Keratinocyte (primary cell): ENCODE measurements at regions not wholly inside any gene's neighbourhood (a gene's known extent, or its start where the extent isn't known, plus 50 kb on each side); places are given as distances from the start of the nearest gene placed in this dataset.

Source experiments
- DNase-seq: peaks from one replicate; pipeline ENCODE4 v3.0.0-alpha.2; 2011; ENCODE audit warnings: low read depth, missing footprints, low spot score
- FAIRE-seq: peaks from 2 replicates; lab custom pipeline; 2011; peaks lifted over from hg19 to GRCh38; lab: Jason Lieb, UNC
- H2AFZ ChIP-seq: 2 replicates; pipeline ENCODE4 v1.6.0; 2012; ENCODE audit warnings: low read length, control low read depth, inconsistent platforms; ENCODE audit not compliant: control insufficient read depth
- H3K27ac ChIP-seq: 2 replicates; pipeline ENCODE4 v1.5.1; 2011; ENCODE audit warnings: low read length; ENCODE audit not compliant: control insufficient read depth, insufficient read depth
- H3K27me3 ChIP-seq: 3 replicates; pipeline ENCODE4 v1.6.0; 2011; ENCODE audit warnings: low read length; ENCODE audit not compliant: control insufficient read depth, insufficient read depth; ENCODE audit errors: extremely low read depth
- H3K36me3 ChIP-seq, 2 experiments: 2 replicates in 1 of 2; 3 replicates in 1 of 2; pipeline ENCODE4 v1.5.1; 2011; ENCODE audit warnings: low read length in 2 of 2, mild to moderate bottlenecking in 1 of 2; ENCODE audit not compliant: control insufficient read depth in 2 of 2, insufficient read depth in 2 of 2; ENCODE audit errors: extremely low read depth in 1 of 2
- H3K4me1 ChIP-seq: 3 replicates; pipeline ENCODE4 v1.5.1; 2011; ENCODE audit warnings: low read length; ENCODE audit not compliant: control insufficient read depth, insufficient read depth; ENCODE audit errors: extremely low read depth
- H3K4me2 ChIP-seq: 3 replicates; pipeline ENCODE4 v1.6.0; 2011; ENCODE audit warnings: low read depth, low read length; ENCODE audit not compliant: control insufficient read depth, insufficient read depth; ENCODE audit errors: extremely low read depth
- H3K4me3 ChIP-seq, 3 experiments: fragments of 200-600 bp in 1 of 3; sonication (generic) in 1 of 3; 2 replicates in 2 of 3; 3 replicates in 1 of 3; pipeline ENCODE4 v1.5.1; 2011 to 2016; ENCODE audit warnings: low read length in 3 of 3, mild to moderate bottlenecking in 3 of 3, control low read depth in 2 of 3, inconsistent platforms in 1 of 3, low read depth in 1 of 3, mixed read lengths in 1 of 3, mixed run types in 1 of 3, moderate library complexity in 1 of 3; ENCODE audit not compliant: control insufficient read depth in 2 of 3, insufficient read depth in 2 of 3; ENCODE audit errors: extremely low read depth in 1 of 3
- H3K79me2 ChIP-seq: 2 replicates; pipeline ENCODE4 v1.6.0; 2012; ENCODE audit warnings: low read length; ENCODE audit not compliant: control insufficient read depth, insufficient read depth
- H3K9ac ChIP-seq: 3 replicates; pipeline ENCODE4 v1.6.0; 2011; ENCODE audit warnings: low read length; ENCODE audit not compliant: control insufficient read depth, insufficient read depth; ENCODE audit errors: extremely low read depth
- H3K9me1 ChIP-seq: 3 replicates; pipeline ENCODE4 v1.6.0; 2011; ENCODE audit warnings: low read length; ENCODE audit not compliant: control insufficient read depth, insufficient read depth; ENCODE audit errors: extremely low read depth
- H3K9me3 ChIP-seq: 2 replicates; pipeline ENCODE4 v1.5.1; 2012; ENCODE audit warnings: low read depth, low read length; ENCODE audit not compliant: control insufficient read depth
- H4K20me1 ChIP-seq: 3 replicates; pipeline ENCODE4 v1.6.0; 2011; ENCODE audit warnings: low read length; ENCODE audit not compliant: control insufficient read depth, insufficient read depth; ENCODE audit errors: extremely low read depth
- CTCF ChIP-seq, 3 experiments: IDR thresholded peaks in 1 of 3; conservative IDR thresholded peaks in 1 of 3; optimal IDR thresholded peaks in 1 of 3; 2 replicates in 2 of 3; 3 replicates in 1 of 3; pipeline versions ENCODE3 to v1.5.1; 2011; ENCODE audit warnings: low read length in 3 of 3, mild to moderate bottlenecking in 3 of 3, moderate library complexity in 2 of 3, control low read depth in 1 of 3, inconsistent platforms in 1 of 3; ENCODE audit not compliant: insufficient read depth in 2 of 3; ENCODE audit errors: extremely low read depth in 1 of 3
- EZH2 ChIP-seq: IDR thresholded peaks from one replicate; pipeline ENCODE4 v1.6.1; 2012; ENCODE audit warnings: inconsistent platforms, mild to moderate bottlenecking, low read length, moderate library complexity
- dilution Hi-C: fragments of 300-500 bp; cut with MboI; formaldehyde crosslinking; loops from one replicate; pipeline ENCODE4 v1.7.0; 2020; ENCODE audit warnings: low sequenced_read_pairs; ENCODE audit not compliant: extremely low pct_ligation_motif_present

GRCh38 chr2:7881063-7881462 is 800.8 kb upstream of the ID2 start:
- Histone ChIP-seq H3K4me1 (no peaks in the 10 kb centered on the region), H3K79me2 (no peaks in the 10 kb centered on the region), H3K36me3 (no peaks in the 10 kb centered on the region), H4K20me1 (no peaks in the 10 kb centered on the region), H3K4me2 (no peak overlapping the region), H3K27ac (no peak overlapping the region), H2AFZ (no peak overlapping the region), H3K4me3 (no peak overlapping the region), H3K9me3 (no peaks in the 10 kb centered on the region), H3K27me3 (no peaks in the 10 kb centered on the region), H3K9ac (no peak overlapping the region), H3K9me1 (no peaks in the 10 kb centered on the region)
- no peak for TF ChIP-seq EZH2
- no peak for TF ChIP-seq CTCF (optimal IDR thresholded peaks at IDR 0.05 in 1 of 3, IDR thresholded peaks at IDR 0.05 in 1 of 3, conservative IDR thresholded peaks at IDR 0.05 in 1 of 3; ENCODE audit: extremely low read depth in 1 of 3, insufficient read depth in 2 of 3, low read length in 3 of 3)
- DNase-seq: no peak
- dilution Hi-C loops: no loop called here
- FAIRE-seq: no peak

GRCh38 chr2:7881466-7881865 is 800.4 kb upstream of the ID2 start:
- no peaks in the 10 kb centered on the region for H4K20me1 ChIP-seq
- no peak for TF ChIP-seq EZH2
- TF ChIP-seq CTCF (optimal IDR thresholded peaks at IDR 0.05 in 1 of 3, IDR thresholded peaks at IDR 0.05 in 1 of 3, conservative IDR thresholded peaks at IDR 0.05 in 1 of 3; ENCODE audit: extremely low read depth in 1 of 3, insufficient read depth in 2 of 3, low read length in 3 of 3): no peak
- no peak overlapping the region for H2AFZ ChIP-seq
- H3K9me1 ChIP-seq: no peaks in the 10 kb centered on the region
- H3K36me3 ChIP-seq: no peaks in the 10 kb centered on the region
- FAIRE-seq: no peak
- no peaks in the 10 kb centered on the region for H3K4me1 ChIP-seq
- DNase-seq: no peak
- H3K9ac ChIP-seq: no peak overlapping the region
- H3K79me2 ChIP-seq: no peaks in the 10 kb centered on the region
- H3K27ac ChIP-seq: no peak overlapping the region
- H3K4me2 ChIP-seq: no peak overlapping the region
- no peaks in the 10 kb centered on the region for H3K27me3 ChIP-seq
- dilution Hi-C loops: no loop called here
- no peaks in the 10 kb centered on the region for H3K9me3 ChIP-seq
- H3K4me3 ChIP-seq: no peak overlapping the region
